HT-29 (cell line): ENCODE measurements at regions not wholly inside any gene's neighbourhood (a gene's known extent, or its start where the extent isn't known, plus 50 kb on each side); places are given as distances from the start of the nearest gene placed in this dataset.

Experiments used
- DNase-seq: peaks from one replicate; pipeline ENCODE4 v3.0.0-alpha.2; 2015; ENCODE audit warnings: low spot score

DNA sequence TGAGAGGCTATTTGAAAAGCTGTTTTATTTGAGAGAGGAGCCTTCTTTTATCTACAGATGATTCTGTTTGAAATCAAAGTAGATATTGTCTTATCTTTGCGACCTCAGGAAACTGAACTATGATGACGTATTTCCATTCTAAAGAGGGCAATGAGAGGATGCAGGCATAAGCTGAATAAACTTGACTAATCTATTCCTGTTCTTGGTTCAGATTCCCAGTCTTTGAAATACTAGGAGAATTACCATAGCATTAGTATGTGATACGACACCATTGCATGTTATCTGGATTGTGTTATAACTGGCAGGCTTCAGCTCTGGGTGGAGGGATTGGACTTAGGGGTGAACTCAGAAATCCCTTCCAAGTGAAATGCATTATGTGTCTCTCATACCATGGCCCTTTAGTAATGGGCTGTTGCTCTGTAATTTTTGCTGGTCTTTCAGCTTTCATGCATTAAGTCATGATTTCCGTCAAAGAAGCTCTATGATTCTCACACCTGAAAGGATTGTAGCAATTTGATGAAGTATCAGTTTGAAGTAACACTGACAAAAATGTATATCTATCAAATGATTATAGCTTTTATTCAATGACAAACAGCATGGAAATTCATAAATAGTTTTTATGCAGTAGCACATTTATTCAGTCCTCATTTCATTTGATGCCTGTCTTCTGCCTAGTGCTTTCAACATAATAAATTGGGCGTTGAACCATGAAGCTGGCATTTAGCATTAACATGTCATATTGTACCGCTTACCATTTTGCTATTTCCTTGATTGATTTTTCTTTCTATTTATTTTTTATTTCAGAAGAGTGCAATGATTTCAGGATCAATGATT is 138.4 kb upstream of the SPACA1 start:
- no peak for DNase-seq

DNA sequence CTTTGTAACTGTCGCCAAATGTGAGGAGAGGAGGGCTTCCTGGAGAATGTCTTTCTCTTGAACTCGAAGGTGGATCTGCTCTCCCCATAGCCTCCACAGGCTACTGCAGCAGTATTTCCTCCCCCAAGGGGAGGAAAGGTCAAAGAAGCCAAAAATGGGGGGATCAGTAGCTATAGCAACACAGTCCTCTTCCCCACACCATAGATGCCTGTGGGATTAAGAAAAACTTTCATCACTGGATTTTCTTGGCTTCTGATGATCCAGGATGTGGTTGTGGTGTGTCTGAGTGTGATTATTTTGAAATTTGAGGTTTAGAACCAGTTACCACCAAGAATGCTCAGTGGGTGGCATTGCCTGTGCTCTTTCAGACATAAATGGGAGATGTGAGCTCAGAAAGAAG is 140.1 kb upstream of the SPACA1 start:
- no peak for DNase-seq

DNA sequence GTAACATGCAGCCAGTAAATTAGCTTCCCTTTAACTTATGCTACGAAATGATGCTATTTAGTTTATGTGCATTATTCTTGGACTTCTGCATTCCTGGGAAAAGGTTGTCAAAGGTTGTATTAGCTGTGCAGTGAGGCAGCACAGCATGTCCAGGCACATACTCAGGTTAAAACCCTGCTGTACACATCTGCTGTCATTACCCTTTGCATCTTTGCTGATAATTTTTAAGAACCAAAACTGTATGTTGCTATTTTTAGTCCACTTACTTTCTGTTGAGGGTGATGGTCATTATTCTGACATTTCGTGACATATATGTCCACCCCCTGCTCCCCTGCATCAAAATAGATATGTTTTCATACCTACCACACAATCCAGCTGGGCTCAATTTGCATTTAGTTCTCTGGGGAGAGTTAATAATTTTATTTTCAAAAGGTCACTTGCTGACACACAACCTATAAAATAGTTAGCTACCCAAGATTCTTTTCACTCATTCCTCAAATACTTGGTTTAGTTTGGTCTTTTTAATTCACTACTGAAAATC is 142.5 kb upstream of the SPACA1 start:
- no peak for DNase-seq

DNA sequence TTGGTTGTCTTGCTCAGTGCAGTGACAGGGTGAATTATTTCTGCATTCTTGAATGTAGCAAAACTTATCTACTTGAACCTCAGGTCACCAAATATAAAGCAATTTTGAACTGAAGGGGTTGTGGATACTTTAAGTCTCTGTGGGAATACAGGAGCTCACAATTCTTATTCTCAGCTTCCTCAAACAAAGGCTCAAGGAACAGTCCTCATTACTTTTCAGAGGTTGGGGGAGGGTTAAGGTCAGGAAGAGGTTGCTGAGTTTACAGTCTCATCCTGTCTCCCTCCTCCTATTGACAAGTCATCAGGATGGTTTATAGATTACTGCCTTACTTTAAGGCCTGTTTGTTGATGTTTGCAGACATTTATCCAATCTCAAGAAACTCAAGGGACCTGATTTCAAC is 143.6 kb upstream of the SPACA1 start:
- no peak for DNase-seq

DNA sequence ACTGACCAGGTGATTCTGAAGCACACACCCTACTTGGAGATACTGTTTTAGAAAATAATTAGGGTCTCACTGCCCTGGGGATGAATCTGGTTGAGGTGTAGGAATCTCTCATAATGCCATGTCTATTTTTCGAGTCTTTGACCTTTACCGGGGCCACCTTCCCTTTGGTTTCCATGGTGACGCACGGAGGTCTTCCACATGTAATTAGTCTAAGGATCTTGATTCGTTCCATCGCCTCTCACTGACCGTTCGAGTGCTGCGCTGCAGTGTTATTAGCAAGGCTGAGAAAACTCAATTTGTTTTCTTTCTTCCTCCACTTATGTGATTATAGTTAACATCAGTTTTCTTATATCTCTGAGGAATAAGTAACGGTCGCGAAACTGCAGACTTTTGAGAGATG is 144.3 kb upstream of the SPACA1 start:
- DNase-seq: no peak

DNA sequence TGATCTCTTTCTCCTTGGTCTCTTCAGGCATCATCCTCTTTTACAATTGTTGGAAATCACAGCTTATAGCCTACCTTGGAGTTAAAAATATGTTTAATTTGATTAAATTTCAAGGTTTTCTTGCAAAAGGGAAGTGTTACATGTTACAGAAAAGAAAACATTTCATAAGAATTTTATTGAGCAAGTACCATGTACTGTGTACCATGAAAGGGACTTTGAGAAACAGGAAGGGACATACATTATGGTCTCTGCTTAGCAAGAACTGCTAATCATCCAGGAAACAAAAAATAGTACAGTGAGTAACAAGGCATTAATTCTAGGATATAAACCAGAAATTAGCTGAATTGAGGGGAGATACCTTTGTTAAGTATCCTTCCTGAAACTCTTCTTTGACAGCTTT is 145.3 kb upstream of the SPACA1 start:
- no peak for DNase-seq

DNA sequence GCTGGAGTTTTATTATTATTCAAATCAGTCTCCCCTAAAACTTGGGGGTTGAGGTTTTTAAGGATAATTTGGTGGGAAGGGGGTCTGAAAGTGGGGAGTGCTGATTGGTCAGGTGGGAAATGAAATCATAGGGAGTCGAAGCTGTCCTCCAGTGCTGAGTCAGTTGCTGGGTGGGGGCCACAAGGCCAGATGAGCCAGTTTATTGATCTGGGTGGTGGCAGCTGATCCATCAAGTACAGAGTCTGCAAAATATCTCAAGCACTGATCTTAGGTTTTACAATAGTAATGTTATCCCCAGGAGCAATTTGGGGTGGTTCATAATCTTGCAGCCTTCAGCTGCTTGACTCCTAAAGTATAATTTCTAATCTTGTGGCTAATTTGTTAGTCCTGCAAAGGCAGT is 146.0 kb upstream of the SPACA1 start:
- no peak for DNase-seq

DNA sequence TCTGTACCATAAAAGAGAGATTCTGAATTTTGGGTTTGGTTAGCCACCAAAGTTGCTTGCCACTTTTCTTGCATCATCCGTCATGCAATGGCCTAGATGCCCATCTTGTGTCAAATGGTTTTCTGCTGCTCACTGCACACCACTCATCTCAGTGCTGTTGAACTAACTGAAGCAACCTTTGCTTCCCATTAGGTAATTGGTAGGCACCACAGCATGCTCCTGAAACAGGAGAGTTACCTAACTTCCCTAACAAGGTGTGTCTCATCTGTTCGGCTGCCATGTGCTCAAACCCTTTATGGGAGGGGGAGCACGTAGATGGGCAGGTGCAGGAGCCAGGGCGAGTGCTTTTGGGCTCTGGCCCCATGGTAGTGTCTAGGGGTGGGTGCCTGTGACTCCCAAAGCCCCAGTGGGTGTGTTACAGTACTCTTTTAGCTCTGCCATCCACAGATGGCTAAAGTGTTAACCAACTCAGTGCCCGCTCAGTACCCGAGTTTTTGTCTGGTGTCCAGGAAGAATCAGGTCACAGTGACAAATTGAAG is 147.4 kb upstream of the SPACA1 start:
- DNase-seq: no peak

DNA sequence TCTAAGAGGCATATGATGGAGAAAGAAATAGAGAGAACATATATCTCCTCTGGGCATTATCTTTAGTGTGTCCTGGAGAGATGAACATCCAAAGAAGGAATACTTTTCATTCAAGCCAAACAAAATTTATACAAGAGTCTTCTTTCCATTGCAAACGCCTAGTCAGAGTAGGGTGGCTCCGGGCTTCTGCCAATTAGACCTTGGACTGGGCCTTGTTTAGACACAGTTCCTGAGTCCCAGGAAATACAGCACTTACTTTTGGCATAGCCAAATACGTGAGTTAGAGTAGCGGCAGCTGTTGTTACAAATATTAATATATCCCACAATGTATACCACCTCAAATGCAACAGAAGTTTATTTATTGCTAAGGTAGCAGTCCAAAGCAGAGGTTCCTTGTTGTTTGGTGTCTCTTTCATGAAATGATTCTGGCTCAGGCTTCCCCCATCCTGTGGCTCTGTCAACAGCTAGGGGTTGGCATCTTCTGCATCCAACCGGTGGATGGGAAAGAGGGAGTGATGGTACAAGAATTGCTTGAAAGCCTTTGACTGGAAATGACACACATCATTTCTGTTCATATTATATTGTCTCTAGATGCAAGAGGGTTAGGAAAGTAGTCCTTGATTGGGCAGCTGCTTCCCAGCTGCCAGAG is 148.0 kb upstream of the SPACA1 start:
- no peak for DNase-seq

DNA sequence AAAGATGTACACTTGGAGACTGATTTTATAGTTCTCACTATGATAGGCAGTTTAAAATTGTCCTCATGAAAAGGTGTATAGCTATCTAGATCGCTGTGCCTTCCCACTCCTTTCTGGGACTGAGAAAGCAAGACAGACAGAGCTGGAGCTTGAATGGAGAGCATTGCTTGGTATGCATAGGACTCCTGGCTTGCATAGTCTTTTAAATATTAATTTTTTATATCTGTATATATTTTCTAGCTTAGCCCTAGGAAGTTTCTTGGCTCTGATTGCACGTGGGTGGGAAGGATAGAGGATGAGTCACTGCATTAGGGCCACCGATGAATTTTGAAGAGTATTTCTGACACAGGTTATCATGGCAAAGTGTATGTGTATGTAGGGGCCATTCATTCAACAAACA is 150.0 kb upstream of the SPACA1 start:
- DNase-seq: no peak

DNA sequence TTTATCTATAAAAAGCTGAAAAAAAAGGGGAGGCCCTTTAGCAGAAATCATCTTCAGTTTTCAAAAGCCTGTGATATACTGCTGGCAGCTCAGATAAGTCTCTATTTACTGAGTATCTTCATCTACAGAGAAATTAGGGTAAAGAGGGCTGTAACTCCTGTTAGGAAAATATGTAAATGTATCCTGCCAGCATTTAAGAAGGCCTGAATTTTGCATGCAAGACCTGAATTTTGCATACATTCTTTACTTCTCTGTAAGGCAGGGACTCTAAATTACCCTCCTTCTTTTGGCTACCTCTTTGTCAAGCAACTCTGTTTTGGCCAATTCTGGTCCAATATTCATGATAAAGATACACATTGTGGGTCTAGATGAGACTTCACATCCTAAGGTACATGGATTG is 150.6 kb upstream of the SPACA1 start:
- DNase-seq: no peak

DNA sequence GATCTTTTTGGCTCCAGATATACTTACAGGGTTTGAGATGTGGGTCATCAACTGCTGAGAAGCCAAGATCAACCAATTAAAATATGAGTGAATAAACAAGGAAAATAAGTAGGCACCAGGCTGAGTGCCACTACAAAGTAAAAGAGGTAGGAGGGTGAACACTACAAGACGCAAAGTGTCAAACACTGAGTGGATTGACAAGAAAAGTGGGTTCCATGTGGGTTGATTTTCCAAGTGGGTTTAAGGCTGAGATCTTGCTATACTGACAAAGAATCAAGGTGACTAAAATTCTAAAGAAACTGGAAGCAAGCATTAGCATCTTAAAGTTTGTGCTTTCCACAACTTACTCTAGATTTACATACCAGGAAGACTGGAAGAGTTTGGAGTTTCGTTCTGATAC is 160.4 kb upstream of the SPACA1 start:
- no peak for DNase-seq

DNA sequence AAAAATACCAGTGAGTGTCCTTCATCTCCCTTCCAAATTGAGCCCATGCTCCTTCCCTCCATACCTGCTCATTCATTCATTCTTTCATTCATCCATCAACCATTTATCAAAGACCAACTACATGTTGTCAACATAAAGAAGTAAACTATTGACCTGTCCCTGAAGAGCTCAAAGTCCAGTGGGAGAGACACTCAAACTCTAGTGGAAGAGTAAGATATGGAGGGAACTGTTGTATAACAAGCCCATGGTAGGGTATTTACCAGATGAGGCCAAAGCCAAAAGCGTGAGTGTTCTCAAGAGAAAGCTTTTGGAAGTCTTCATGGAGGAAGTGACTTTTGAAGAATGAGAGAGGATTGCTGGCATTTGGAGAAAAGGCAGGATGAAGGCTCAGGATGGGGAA is 163.4 kb upstream of the SPACA1 start:
- DNase-seq: no peak

DNA sequence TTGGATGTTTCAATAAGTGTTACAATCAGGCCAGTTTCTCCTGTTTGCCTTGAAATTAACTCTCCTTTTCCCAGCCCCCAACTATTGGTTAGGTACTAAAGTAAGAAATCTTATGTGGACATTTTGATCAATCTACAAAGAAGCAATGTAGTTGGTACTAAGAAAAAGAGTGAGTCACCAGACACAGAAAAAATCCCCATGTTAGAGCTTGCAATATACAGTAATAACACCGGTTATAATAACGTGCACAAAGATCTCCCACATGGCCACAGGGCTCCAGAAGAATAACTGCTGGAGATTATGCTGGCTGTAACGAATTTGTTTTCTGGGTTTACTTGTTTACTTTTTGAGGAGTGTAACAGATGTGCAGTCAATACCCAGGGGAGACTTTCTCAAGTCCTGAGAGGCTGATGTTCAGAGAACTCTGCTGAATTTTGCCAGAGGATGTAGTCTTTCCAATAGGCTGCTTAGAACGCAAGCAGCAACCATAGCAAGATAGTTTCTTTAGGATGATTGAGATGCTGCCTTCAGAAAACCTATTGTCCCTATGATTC is 166.2 kb upstream of the SPACA1 start:
- no peak for DNase-seq

DNA sequence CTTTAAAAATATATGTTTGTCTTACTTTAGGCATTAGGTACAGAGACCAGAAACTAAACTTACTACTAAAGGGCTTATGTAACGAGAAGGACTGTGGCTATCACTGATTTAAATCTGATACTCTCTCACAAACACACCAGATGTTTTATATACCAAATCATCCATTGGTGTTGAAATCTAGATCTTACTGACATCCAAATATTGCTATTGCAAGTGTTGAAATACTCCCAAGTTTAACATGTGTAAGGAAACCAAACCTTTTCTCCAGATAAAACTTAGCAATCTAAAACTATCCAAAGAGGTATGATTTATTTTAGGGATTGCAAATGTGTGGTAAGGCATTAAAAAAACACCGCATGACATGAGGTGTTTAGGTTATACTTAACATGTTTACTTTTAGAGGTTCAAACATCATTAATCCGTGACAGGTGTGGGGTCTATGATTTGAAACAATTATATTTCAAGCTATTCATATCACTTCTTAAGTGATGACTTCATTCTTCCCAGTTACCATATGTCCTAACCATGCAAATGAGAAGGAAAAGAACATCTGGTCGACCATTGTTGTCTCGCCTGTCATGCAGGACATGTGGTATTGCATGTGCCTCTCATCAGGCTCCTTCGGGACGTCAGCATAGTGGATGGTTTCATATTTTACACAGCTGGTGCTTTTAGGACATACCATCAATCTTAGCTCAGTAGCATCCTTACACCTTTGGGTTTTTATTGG is 168.3 kb upstream of the SPACA1 start:
- DNase-seq: no peak

DNA sequence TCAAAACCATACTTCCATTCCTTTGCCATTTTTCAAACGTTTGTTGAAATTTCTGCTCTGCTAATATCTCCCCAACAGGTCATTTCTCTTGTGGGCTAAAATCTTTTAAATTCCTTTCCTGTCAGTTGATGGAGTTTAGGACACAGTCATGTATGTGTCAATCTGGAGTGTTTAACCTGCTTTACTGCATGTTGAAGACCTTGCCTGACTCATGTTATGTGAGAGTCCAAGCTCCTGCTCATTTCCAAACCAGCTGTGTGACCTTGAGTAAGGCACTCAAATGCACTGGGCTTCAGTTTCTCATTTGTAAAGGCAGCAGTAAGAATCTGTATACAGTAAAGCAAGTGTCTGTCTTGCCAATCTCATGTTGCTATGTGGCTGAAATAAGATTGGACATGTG is 171.9 kb upstream of the SPACA1 start:
- no peak for DNase-seq

DNA sequence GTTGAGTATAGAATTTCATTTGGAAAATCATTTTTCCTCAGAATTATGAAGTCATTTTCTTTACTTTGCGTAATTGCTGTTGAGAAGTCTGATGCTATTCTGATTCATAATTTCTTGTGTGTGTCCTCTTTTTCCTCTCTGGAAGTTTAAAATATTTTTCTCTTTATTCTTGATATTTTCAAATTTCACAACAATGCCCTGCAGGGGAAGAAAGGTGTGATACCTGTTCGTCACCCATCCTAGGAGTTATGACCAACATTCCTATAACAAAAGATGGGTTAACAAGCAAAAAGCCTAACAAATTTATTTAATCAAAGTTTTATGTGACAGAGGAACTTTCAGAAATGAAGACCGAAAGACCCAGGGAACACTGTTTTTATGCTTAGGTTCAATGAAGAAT is 171.5 kb upstream of the AKIRIN2 start:
- DNase-seq: no peak

DNA sequence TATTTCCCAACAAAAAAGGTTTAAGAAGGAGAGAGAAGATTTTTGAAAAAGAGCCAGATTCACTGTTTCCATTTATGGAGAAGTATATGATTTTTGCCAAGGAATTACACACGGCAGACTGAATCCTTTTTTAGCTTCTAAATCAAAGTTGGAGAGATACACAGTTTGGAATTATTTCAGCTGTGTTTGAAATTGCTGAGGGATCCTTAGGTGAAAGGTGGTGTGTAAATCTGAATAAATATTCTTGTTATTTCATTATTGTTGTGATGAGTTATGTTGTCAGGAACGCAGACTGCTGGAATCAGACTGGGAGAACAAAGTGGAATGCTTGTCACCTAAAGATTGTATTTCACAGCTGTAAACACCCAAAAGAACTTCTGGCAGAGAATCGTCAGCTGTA is 168.5 kb upstream of the AKIRIN2 start:
- DNase-seq: no peak

DNA sequence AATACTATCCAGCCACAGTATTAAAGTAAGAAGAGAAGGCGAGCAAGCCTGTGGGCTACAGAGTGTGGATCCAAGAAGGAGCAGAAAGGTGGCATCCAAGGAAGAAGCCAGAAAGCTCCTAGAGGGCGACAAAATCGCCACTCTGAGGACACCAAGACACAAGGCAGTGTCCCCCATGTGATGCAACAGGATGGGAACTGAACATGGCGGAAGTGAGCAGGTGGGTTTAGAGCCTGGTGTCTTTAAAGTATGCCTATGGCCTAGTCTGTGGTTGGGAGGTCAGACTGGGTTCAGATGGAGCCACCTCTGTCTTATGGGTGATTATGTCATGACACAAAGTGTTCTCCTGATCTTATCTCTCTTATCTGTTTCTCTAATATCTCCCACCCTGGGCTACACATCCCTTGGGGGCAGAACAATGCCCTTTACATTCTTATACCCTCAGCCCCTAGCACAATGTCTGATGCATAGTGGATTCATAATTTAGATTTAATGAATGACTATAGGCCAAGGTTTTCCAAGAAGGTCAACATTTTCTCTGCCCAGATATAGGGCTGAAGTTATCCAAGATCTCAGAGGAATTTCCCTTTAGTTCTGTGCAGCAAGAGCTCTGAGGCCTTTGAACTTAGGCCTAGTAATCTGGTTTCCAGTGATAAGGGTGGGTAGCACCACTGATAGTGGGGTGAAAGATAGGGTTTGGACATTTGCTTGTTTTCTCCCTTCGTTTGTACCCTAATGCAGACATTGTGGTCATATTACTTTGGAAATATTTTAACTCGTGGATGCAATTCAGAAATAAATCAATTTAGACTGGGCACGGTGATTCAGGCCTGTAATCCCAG is 167.3 kb upstream of the AKIRIN2 start:
- no peak for DNase-seq

DNA sequence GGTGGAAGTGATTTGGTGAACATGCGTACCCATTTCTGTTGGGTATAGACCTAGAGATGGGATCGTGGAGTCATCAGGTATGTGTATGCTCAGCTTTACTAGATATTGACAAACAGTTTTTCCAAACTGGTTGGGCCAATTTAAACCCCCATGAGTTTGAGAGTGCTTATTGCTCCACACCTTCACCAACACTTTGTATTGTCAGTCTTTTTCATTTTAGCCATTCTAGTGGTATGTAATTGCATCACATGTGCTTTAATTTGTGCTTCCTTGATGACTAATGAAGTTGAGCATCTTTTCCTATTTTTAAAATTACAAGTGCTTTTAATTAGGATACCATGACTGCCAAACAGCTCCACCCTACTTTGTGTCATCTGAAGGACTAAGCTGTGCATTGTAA is 158.9 kb upstream of the AKIRIN2 start:
- DNase-seq: no peak

DNA sequence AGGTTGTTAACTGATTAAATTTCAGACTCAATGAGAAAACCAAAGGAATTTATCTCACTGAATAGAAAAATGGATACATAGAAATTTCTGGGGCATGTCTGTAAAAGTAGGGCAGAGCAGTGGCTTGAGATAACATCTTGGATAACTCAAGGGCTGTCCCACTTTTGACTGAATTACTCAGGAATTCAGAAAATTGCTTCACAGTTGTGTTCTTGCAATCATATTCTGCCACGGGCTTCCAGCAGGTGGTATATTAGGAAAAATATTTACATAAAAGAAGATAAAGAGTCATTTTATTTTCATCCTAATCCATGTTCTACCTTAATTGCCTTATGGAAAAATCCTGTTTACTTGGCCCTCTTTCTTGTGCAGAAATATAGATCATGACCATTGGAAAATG is 156.4 kb upstream of the AKIRIN2 start:
- DNase-seq: no peak
